ENCODE measurements at regions not wholly inside any gene's neighbourhood (a gene's known extent, or its start where the extent isn't known, plus 50 kb on each side); places are given as distances from the start of the nearest gene placed in this dataset.

GRCh38 chr15:52862677-52863076 is 72.5 kb upstream of the ONECUT1 start:
- DNase-seq: no peak

GRCh38 chr15:52858782-52859176 is 68.6 kb upstream of the ONECUT1 start:
- DNase-seq: no peak

DNA sequence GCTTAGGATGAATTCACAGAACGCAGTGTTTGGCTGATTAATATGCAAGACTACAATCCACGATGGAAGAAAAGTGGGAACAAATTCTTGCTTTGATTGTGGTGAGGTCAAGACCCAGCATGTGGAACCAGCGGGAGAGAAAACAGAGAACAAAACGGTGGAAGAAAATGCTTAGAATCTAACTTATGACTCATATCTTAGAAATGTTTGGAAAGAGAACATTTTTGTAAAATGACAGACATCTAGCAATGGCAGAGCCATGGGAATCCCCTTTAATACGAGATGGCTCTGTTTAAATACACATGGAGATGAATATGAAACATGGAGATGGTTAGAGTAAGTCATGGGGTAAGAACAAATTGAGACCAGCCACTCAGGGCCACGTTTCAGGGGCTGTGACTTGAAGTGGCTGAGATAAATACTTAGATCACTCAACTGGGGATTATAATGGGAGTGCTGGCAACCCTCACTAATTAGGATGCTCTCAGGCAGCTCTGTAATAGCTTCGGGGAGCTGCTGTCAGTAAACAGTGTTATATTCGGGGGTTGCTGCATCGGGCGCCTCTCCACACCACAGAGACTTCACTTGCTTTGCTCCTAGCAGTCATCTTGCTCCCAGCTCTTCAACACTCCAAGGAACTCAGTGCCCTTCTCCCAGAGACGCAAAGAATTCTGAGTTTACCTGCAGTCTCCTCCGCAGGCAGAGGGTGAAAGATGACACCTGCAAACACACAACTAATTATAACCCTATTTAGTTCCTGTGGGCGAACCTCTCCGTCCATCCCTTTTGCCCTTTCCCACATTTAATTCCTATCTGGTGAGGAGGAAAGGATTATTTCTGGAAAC is 68.0 kb upstream of the ONECUT1 start:
- no peak for DNase-seq

- DNase-seq: no peak
Observed at GRCh38 chr15:52857471-52857870, 67.3 kb upstream of the ONECUT1 start.

DNA sequence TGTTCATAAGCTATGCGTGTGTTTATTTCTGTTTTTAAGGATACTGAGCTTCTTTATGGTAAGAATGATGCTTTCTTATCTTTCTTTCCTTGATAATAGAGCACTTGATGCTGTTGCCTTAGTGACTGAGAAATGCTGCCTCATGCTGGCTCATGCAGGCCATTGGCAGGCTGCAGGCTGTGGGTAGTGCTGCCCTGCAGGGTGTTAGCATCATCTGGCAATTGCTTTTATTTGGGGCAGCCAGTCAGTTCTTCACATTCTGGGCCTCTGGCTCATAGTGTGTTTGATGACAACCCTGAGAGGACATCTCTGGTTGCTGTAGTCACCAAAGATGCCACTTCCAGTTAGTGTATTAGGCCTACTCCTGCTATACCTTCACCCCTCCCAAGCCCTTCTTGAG is 66.2 kb upstream of the ONECUT1 start:
- no peak for DNase-seq

GRCh38 chr15:52855157-52855556 is 65.0 kb upstream of the ONECUT1 start:
- DNase-seq: no peak

DNA sequence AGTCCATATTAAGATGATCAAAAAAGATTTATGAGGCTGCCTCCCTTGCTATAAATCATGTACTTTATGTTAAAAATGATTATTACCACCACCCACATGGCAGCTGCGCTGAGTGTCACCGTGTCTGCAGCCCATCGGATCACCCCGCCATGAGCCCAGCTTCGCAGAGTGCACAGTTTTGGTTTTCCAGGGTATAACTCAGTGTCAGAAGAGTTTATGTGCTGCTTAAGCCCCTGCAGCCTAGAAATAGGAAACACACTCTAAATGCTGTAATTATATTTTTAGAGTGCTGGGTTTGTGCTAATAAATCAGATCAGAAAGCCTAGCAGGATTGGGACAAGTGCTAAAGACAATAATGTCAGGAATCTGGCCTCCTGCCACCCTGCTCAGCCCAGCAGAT is 54.7 kb upstream of the ONECUT1 start:
- no peak for DNase-seq
